ENCODE measurements at regions not wholly inside any gene's neighbourhood (a gene's known extent, or its start where the extent isn't known, plus 50 kb on each side); places are given as distances from the start of the nearest gene placed in this dataset.

DNA sequence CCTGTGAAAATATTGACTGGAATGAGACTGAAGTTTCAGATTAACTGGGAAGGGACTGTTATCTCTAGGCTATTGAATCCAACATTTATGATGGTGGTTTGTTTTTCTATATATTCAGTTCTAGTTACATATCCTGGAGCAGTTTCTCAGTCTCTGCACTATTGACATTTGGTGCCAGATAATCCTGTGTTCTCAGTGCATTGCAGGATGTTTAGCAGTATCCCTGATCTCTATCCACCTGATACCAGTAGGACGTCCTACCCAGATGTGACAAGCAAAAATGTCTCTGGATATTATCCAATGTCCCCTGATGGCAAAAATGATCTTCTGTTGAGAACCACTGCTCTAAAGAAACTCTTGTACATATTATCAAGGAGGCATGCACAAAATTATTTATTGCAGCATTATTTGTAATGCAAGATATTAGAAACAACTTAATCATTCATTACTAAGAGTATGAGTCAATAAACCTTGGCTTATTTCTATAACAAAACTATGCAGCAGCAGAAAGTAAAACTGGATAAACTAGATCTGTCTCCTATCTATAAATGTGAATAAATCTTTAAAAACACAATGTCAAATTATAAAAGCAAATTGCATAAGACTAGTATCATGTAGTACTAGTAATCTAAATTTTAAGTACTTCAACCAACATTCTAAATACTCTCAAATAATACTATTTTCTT is 369.3 kb upstream of the RND3 start:
- Histone ChIP-seq H3K27ac (no peak overlapping the region), H3K9ac (no peak overlapping the region), H3K4me1 (peaks cover 21% of the 10 kb centered on the region), H3F3A (ENCODE audit: low read depth) (peaks cover 5% of the 10 kb centered on the region), H3K36me3 (no peaks in the 10 kb centered on the region), H3K27me3 (no peaks in the 10 kb centered on the region), H3K4me2 (no peak overlapping the region), H3K4me3 (no peak overlapping the region), H3K9me3 (ENCODE audit: low read depth) (no peaks in the 10 kb centered on the region), H2AFZ (replicated peaks) (no peak overlapping the region), H3K79me2 (ENCODE audit: low read depth) (no peaks in the 10 kb centered on the region), H4K20me1 (ENCODE audit: low read depth) (no peaks in the 10 kb centered on the region)
- DNase-seq (ENCODE audit: low spot score) = no peak
- TF ChIP-seq EZH2 (IDR thresholded peaks at IDR 0.05) = no peak
- Mint-ChIP-seq H3K27me3 (ENCODE audit: insufficient read depth, low read depth) (no peaks in the 10 kb centered on the region), H3K27ac (no peak overlapping the region), H3K9me3 (no peaks in the 10 kb centered on the region), H3K36me3 (no peaks in the 10 kb centered on the region), H3K4me3 (no peak overlapping the region), H3K4me1 (peaks cover 14% of the 10 kb centered on the region)

DNA sequence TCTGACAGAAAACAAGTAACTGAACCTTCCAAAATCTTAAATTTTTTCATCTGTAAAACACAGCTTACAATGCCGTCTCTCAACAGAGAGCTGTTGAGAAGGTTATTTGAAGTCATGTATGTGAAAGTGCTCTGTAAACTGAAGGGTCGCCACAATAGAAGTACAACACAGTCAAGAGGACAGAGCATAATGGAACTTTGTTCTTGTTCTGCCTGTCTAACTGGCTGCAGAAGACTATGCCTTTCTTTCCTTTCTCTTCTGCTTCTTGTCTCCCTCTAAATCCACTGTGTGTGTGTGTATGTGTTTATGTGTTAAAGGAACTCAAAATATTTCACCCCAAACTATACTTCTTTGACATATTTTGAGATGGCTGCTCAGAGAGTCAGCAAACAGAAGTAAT is 365.8 kb upstream of the RND3 start:
- Histone ChIP-seq H3K4me2 (no peak overlapping the region), H3K27ac (no peak overlapping the region), H3K79me2 (ENCODE audit: low read depth) (no peaks in the 10 kb centered on the region), H3K4me3 (no peak overlapping the region), H2AFZ (replicated peaks) (no peak overlapping the region), H4K20me1 (ENCODE audit: low read depth) (no peaks in the 10 kb centered on the region), H3K9me3 (ENCODE audit: low read depth) (no peaks in the 10 kb centered on the region), H3F3A (ENCODE audit: low read depth) (no peaks in the 10 kb centered on the region), H3K27me3 (no peaks in the 10 kb centered on the region), H3K9ac (no peak overlapping the region), H3K36me3 (no peaks in the 10 kb centered on the region), H3K4me1 (peaks cover 8% of the 10 kb centered on the region)
- Mint-ChIP-seq H3K4me1 (peaks cover 3% of the 10 kb centered on the region), H3K9me3 (peaks cover 10% of the 10 kb centered on the region), H3K4me3 (no peak overlapping the region), H3K36me3 (no peaks in the 10 kb centered on the region), H3K27me3 (ENCODE audit: insufficient read depth, low read depth) (no peaks in the 10 kb centered on the region), H3K27ac (no peak overlapping the region)
- TF ChIP-seq, protein P1, sequence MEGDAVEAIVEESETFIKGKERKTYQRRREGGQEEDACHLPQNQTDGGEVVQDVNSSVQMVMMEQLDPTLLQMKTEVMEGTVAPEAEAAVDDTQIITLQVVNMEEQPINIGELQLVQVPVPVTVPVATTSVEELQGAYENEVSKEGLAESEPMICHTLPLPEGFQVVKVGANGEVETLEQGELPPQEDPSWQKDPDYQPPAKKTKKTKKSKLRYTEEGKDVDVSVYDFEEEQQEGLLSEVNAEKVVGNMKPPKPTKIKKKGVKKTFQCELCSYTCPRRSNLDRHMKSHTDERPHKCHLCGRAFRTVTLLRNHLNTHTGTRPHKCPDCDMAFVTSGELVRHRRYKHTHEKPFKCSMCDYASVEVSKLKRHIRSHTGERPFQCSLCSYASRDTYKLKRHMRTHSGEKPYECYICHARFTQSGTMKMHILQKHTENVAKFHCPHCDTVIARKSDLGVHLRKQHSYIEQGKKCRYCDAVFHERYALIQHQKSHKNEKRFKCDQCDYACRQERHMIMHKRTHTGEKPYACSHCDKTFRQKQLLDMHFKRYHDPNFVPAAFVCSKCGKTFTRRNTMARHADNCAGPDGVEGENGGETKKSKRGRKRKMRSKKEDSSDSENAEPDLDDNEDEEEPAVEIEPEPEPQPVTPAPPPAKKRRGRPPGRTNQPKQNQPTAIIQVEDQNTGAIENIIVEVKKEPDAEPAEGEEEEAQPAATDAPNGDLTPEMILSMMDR (IDR thresholded peaks at IDR 0.05) = no peak
- TF ChIP-seq EZH2phosphoT487 (IDR thresholded peaks at IDR 0.05) (no peak), EZH2 (IDR thresholded peaks at IDR 0.05) (no peak)
- no peak for DNase-seq (ENCODE audit: low spot score)

DNA sequence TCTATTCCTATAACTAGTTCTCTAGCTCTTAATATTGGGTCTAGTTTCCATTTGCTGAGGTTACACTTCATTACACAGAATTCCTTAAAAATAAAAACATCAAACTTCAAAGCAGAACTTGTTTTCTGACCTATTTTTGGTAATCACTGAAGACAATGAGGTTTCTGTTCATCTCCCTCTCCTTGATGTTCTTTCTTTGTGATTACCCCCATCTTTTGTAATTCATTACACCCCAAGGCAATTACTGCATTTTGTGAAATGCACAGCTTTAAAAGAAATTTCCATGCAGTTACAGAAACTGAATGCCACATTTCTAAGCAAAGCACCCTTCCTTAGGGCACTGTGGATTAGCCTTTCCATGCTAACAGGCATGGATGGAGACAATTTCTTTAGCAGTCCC is 363.2 kb upstream of the RND3 start:
- Histone ChIP-seq H3K4me2 (no peak overlapping the region), H4K20me1 (ENCODE audit: low read depth) (no peaks in the 10 kb centered on the region), H3K27ac (no peak overlapping the region), H3F3A (ENCODE audit: low read depth) (no peaks in the 10 kb centered on the region), H3K4me1 (peaks cover 24% of the 10 kb centered on the region), H3K79me2 (ENCODE audit: low read depth) (no peaks in the 10 kb centered on the region), H3K36me3 (no peaks in the 10 kb centered on the region), H3K9me3 (ENCODE audit: low read depth) (no peaks in the 10 kb centered on the region), H2AFZ (replicated peaks) (no peak overlapping the region), H3K27me3 (no peaks in the 10 kb centered on the region), H3K4me3 (no peak overlapping the region), H3K9ac (no peak overlapping the region)
- H3K27ac Mint-ChIP-seq = no peak overlapping the region
- no peaks in the 10 kb centered on the region for H3K27me3 Mint-ChIP-seq (ENCODE audit: insufficient read depth, low read depth)
- no peaks in the 10 kb centered on the region for H3K36me3 Mint-ChIP-seq
- H3K4me3 Mint-ChIP-seq = no peak overlapping the region
- peaks cover 3% of the 10 kb centered on the region for H3K4me1 Mint-ChIP-seq
- peaks cover 10% of the 10 kb centered on the region for H3K9me3 Mint-ChIP-seq
- TF ChIP-seq EZH2phosphoT487 (IDR thresholded peaks at IDR 0.05) (no peak), EZH2 (IDR thresholded peaks at IDR 0.05) (no peak)
- TF ChIP-seq, protein P1 (IDR thresholded peaks at IDR 0.05) = no peak
- no peak for DNase-seq (ENCODE audit: low spot score)

DNA sequence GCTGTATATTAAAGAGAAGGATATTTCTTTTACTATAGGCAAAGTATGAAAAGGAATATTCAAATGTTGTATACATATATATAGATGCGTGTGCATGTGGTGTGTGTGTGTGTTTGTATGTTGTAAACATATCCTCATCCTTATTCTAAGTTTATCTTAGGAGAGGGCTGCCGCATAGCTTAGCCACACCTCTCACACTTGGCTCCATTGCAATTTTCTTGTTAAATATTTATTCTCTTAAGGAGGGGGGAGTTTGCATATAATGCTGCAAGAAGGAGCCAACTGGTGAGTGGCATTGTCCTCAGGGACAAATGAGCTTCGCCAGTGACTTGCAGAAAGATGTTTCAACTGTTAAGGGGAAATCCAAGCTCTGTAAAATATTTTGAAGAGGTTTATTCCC is 360.1 kb upstream of the RND3 start:
- no peak overlapping the region for H3K4me3 Mint-ChIP-seq
- H3K4me1 Mint-ChIP-seq = no peaks in the 10 kb centered on the region
- H3K36me3 ChIP-seq = no peaks in the 10 kb centered on the region
- no peak overlapping the region for H3K4me2 ChIP-seq
- H3K9ac ChIP-seq = no peak overlapping the region
- H3K79me2 ChIP-seq (ENCODE audit: low read depth) = no peaks in the 10 kb centered on the region
- peaks cover 13% of the 10 kb centered on the region for H3K9me3 Mint-ChIP-seq
- H3K36me3 Mint-ChIP-seq = no peaks in the 10 kb centered on the region
- no peaks in the 10 kb centered on the region for H3K27me3 ChIP-seq
- H3K27me3 Mint-ChIP-seq (ENCODE audit: insufficient read depth, low read depth) = peaks cover 3% of the 10 kb centered on the region
- no peaks in the 10 kb centered on the region for H3F3A ChIP-seq (ENCODE audit: low read depth)
- H3K27ac ChIP-seq = no peak overlapping the region
- no peaks in the 10 kb centered on the region for H4K20me1 ChIP-seq (ENCODE audit: low read depth)
- no peak for DNase-seq (ENCODE audit: low spot score)
- H2AFZ ChIP-seq (replicated peaks) = peak overlapping the region; percentile 48
- H3K4me1 ChIP-seq = peaks cover 18% of the 10 kb centered on the region
- no peaks in the 10 kb centered on the region for H3K9me3 ChIP-seq (ENCODE audit: low read depth)
- TF ChIP-seq EZH2 (IDR thresholded peaks at IDR 0.05) (no peak), EZH2phosphoT487 (IDR thresholded peaks at IDR 0.05) (no peak)
- TF ChIP-seq, protein P1 (IDR thresholded peaks at IDR 0.05) = no peak
- H3K27ac Mint-ChIP-seq = no peak overlapping the region
- H3K4me3 ChIP-seq = no peak overlapping the region
